HG02870 (cell line): ENCODE measurements at regions not wholly inside any gene's neighbourhood (a gene's known extent, or its start where the extent isn't known, plus 50 kb on each side); places are given as distances from the start of the nearest gene placed in this dataset.

Experiments used
- ATAC-seq: cut with Tn5 transposase; IDR thresholded peaks from one replicate; pipeline ENCODE4 v1.9.1; 2021; ENCODE audit warnings: mild to moderate bottlenecking, moderate library complexity; ENCODE audit not compliant: unreplicated experiment

- ATAC-seq: no peak
These were observed 234.6 kb upstream of the TAS2R1 start for GRCh38 chr5:9864791-9865190.

GRCh38 chr5:9863486-9863885 is 233.3 kb upstream of the TAS2R1 start:
- no peak for ATAC-seq

DNA sequence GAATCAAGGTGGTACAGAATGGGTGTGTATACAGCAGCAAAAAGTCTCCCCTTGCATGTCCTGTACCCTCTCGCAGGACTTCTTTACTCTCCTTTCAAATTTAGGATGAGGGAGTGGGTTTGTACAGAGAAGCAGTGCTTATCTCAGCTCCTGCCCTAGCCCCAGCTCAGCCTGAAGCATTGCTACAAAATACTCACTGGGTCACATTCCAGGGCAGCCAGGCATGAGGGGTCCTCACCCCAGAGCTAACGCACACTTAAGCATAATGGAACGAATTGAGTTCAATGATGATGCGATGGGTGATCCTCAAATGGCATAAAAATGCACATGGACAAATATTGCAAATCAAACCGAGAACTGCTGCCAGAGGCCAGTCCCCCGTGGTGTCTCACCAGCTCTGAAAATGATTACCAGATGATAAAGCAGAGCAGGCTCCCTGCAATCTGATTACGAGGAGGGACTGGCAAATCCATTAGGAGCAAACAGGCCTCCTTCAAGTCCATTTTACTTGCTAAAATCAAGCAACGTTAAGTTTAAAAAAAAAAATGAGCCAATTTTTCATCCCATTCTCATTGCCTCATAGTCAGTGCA is 231.6 kb upstream of the TAS2R1 start:
- ATAC-seq: no peak

GRCh38 chr5:9859808-9860207 is 229.7 kb upstream of the TAS2R1 start:
- no peak for ATAC-seq

GRCh38 chr5:9858043-9858442 is 227.9 kb upstream of the TAS2R1 start:
- no peak for ATAC-seq

DNA sequence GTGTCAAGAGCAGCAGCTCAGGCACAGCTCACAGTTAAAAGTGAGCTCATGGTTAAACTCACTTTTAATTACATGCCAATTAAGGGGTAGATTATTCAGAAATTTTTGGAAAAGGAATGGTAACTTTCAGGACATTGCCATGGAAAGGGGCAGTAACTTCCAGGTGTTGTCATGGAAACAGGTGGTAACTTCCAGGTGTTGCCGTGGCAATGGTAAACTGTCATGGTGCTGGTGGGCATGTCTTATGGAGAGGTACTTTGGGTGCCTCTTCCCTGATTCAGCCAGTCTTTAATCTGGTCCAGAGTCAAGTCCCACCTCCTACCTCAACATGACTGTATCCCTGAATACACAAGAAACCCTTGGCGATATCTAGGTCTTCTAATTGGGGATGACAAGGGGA is 223.2 kb upstream of the TAS2R1 start:
- ATAC-seq: no peak

GRCh38 chr5:9852671-9853070 is 222.5 kb upstream of the TAS2R1 start:
- no peak for ATAC-seq

GRCh38 chr5:9851458-9851857 is 221.3 kb upstream of the TAS2R1 start:
- ATAC-seq: no peak

GRCh38 chr5:9850456-9850855 is 220.3 kb upstream of the TAS2R1 start:
- ATAC-seq: no peak

DNA sequence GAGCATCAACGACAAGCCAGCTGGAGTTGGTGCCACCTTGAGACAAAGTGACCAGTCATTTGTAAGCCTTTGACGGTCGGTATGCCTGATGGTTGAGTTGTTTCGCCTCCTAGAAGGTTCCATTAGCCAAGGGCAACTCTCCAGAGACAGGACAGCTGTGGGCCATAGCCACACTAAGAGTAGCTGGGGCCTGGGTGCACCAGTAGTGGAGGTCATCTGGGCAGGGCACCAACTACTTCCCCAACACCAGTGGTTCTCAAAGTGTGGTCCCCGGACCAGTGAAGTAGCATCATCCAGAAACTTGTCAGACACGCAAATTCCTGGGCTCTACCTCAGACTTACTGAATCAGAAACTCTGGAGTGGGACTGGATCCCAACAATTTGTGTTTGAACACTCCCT is 217.5 kb upstream of the TAS2R1 start:
- no peak for ATAC-seq

DNA sequence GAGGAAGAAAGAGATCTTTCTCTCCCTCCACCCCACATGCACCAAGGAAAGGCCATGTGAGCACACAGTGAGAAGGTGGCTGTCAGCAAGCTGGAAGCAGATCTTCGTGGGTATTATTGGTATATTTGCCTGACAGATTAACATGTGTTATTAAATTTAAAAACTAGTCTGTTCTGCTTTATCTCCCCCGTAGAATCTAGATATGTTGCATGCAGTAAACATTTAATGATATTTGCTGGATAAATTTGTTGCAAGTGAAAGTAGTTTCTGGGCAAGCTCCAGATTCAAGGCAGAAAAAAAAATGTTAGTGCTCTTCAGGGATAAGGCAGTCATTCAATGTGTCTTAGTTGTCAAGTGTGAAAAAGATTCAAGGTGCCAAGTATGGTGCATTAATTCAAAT is 215.0 kb upstream of the TAS2R1 start:
- ATAC-seq: no peak

DNA sequence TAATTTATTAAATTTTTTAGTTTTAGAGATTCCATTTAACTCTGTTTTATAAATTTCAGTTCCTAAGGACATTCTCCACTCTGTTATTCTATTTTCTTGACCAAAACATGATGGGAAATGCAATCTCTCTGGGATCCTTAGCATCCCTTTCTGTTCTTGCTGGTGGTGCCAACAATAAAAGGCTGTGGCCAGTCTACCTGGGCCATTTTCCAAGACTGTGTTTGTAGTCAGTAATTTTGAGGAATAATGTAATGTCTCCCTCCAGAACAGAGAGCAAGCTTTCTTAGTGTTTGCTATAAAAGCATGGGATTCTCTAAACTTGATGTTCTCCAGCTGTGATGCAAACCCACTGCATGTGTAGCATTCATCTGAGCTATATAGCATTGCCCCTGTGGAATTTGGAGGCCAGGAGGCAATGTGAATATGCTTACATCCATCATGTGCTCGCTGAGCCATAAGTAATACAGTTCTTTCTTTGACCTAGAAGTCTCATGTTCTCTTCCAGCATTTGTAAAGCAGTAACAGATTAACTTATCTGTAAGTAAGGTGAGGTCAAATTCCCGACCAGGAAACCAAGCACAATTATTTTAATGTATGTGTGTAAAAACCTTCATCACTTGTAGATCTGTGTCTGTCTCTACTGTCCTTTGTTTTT is 211.5 kb upstream of the TAS2R1 start:
- ATAC-seq: no peak

GRCh38 chr5:9838916-9839315 is 208.8 kb upstream of the TAS2R1 start:
- no peak for ATAC-seq

- no peak for ATAC-seq
These were observed 205.0 kb upstream of the TAS2R1 start for GRCh38 chr5:9834871-9835770.

GRCh38 chr5:9833871-9834270 is 203.7 kb upstream of the TAS2R1 start:
- ATAC-seq: no peak

- no peak for ATAC-seq
These were observed 202.8 kb upstream of the TAS2R1 start for GRCh38 chr5:9832921-9833320.

DNA sequence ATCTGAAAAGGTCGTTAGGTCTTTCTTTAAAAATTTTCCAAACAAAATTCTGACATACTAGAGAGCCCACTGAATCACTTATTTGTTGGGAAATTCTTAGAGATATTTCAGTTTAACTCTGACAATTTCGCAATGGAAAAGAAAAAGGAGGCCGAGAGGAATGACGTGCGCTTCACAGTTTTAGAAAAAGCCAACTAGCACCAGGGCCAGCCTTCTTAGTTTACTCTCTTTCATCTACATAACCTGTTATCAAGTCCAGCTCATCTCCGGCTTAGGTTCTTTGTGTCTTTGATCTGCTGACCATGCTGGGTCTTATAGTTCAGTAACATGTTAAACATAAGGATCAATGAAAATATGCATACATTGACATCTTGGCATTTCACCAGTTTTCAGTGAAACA is 201.7 kb upstream of the TAS2R1 start:
- no peak for ATAC-seq

- no peak for ATAC-seq
These were observed 200.0 kb upstream of the TAS2R1 start for GRCh38 chr5:9830184-9830583.

DNA sequence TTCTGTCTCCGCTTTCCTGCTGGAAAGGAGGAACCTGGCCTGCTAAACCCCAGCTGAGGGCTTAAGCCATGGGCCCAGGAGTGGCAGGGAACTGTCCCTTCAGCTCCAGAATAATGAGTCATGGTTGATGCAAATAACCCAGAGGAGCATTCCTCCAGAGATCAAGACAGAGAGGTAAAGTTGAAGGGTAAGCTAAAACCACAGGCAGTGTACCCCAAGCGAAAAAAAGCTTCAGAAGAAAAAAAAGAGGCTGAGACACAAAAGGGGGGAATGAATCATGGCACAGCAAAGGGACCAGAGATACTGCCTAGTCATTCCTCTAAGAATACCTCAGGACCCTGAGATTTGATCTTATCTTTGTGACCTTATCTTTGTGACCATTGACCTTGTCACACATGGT is 199.5 kb upstream of the TAS2R1 start:
- ATAC-seq: no peak

GRCh38 chr5:9820691-9821449 is 190.7 kb upstream of the TAS2R1 start:
- ATAC-seq: no peak

DNA sequence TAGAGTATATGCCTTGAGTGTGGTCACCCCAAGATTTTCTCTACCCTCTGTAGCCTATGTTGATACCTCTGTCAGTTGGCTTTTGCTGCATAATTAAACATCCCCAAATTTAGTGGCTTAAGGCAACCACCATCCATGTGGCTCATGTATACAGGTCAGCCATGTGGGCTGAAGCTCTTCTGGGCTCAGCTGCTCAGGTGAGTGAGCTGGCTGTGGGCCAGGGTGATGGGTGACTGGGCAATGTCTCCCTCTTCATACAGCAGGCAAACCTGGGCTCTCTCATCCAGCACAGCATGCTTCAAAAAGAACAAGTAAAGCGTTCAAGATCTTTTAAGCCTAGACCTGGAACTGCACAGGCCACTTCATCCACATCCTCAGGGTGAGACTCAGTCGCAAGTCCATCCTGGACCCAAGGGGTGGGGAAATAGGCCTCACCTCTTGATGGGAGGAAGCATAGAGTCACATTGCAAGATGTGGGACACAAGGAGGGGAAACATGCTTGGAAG is 188.2 kb upstream of the TAS2R1 start:
- ATAC-seq: no peak
